GM19463 (cell line): ENCODE measurements at regions not wholly inside any gene's neighbourhood (a gene's known extent, or its start where the extent isn't known, plus 50 kb on each side); places are given as distances from the start of the nearest gene placed in this dataset.
"Not testable (repeated sequence)": the region's sequence is repeated elsewhere in the genome, so short reads cannot be mapped to it uniquely, and the experiment has no call there.

Source experiments
- ATAC-seq: cut with Tn5 transposase; IDR thresholded peaks from one replicate; pipeline ENCODE4 v1.9.1; 2021; ENCODE audit warnings: mild to moderate bottlenecking, moderate library complexity; ENCODE audit not compliant: unreplicated experiment

GRCh38 chr11:10973416-10973815 lies 115.6 kb upstream of the ZBED5 start:
- ATAC-seq: no peak

GRCh38 chr11:10970926-10971325 lies 113.1 kb upstream of the ZBED5 start:
- ATAC-seq: no peak

DNA sequence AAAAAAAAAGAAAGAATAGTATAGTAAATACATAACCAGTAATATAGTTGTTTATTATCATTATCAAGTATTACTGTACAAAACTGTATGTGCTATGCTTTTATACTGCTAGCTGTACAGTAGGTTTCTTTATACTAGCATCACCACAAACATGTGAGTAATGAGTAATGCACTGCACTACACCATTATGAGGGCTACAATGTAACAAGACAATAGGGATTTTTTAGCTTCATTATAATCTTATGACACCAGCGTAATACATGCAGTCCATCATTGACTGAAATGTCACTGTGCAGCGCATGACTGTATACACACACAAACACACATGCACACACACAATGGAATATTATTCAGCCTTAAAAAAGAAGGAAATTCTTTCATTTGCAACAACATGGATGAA lies 111.5 kb upstream of the ZBED5 start:
- ATAC-seq: no peak

GRCh38 chr11:10956884-10957283 lies 99.0 kb upstream of the ZBED5 start:
- ATAC-seq: not testable (repeated sequence)

DNA sequence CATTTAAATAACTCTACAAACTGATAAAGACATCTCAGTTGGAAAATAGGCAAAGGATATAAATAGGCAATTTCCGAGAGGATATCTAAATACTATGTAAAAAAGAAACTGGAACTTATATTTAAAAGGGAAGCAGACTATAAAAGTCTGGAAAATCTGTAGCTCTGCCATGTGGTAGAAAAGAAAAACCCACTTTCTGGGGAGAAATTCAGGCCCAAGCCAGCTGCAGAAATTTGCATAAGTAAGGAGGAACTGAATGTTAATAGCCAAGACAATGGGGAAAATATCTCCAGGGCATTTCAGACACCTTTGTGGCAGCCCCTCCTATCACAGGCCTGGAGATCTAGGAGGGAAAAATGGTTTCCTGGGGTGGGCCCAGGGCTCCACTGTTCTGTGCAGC lies 97.8 kb upstream of the ZBED5 start:
- ATAC-seq: no peak

DNA sequence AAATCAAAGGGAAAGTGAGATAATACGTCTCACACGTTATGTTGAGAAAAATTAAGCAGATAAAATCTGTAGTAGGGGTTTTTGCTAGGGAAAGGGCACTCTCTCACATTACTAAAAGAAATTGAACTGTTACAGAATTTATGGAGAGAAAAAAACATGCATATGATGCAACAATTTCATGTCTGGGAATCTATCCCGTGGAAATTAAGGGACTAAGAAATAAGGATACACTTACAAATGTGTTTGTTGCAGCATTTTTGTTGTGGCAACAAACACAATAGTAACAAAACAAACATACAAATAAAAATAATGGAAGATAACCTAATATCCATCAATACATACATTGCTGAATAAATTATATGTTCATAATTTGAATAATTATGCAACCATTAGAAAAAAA lies 96.3 kb upstream of the ZBED5 start:
- no peak for ATAC-seq

- no peak for ATAC-seq
These were observed 95.0 kb upstream of the ZBED5 start for GRCh38 chr11:10952872-10953271.

DNA sequence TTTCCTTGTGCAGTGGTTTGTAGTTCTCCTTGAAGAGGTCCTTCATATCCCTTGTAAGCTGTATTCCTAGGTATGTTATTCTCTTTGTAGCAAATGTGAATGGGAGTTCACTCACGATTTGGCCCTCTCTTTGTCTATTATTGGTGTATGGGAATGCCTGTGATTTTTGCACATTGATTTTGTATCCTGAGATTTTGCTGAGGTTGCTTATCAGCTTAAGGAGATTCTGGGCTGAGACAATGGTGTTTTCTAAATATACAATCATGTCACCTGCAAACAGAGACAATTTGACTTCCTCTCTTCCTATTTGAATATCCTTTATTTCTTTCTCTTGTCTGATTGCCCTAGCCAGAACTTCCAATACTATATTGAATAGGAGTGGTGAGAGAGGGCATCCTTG lies 90.1 kb upstream of the ZBED5 start:
- not testable (repeated sequence) for ATAC-seq

DNA sequence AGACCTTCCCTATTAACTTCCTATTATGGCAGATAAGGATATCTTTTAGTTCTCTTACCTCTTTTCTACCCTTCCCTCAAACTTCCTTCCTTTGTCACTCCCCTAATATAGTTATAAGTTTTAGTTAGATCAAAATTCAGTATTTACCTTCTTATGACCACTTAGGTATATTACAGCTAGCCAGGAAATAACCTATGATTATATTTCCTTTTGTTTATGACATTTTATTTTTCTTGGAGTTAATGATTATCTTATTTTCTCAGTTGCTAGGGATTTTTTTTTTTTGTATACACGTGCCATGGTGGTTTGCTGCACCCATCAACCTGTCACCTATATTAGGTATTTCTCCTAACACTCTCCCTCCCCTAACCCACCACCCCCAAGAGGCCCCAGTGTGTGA lies 88.2 kb upstream of the ZBED5 start:
- no peak for ATAC-seq

DNA sequence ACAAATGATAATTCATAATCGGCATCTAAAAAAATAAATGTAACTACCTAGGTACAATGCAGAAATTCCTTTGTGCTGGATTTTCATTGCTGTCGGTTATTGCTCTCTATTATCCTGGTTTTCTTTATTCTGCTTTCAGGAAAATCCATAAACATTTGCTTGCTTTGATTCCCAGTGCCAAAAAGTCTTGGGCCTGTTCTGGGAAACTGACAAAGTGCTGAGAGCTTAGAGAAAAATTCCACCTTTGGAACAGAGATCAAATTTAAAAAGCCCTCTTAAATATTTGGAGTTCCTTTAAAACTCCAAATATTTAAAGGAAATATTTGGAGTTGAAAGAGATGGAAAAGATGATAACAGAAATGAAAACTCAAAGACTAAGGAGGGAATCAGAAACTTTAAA lies 87.3 kb upstream of the ZBED5 start:
- no peak for ATAC-seq

- ATAC-seq: no peak
These were observed 86.1 kb upstream of the ZBED5 start for GRCh38 chr11:10943968-10944367.

DNA sequence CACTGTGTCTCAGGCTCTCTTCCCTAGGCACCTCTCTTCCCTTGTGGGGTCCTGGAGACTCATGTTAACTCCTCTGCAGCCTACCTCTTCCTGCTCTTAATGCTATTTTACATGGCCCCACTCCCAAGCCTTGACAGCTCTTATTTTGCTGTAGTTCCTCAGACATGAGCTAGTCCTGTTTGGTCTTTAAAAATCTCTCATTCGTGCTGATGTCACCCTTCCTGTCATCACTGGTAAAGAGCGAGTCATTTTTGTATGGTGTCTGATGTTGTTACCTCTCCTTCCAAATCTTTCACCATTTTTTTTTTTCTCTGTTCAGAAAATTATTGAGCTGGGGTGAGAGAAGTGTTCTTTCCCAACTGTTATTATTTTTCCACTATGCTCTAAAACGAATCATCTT lies 84.8 kb upstream of the ZBED5 start:
- no peak for ATAC-seq

GRCh38 chr11:10941871-10942270 lies 84.0 kb upstream of the ZBED5 start:
- ATAC-seq: no peak

GRCh38 chr11:10941414-10941813 lies 83.6 kb upstream of the ZBED5 start:
- ATAC-seq: no peak

DNA sequence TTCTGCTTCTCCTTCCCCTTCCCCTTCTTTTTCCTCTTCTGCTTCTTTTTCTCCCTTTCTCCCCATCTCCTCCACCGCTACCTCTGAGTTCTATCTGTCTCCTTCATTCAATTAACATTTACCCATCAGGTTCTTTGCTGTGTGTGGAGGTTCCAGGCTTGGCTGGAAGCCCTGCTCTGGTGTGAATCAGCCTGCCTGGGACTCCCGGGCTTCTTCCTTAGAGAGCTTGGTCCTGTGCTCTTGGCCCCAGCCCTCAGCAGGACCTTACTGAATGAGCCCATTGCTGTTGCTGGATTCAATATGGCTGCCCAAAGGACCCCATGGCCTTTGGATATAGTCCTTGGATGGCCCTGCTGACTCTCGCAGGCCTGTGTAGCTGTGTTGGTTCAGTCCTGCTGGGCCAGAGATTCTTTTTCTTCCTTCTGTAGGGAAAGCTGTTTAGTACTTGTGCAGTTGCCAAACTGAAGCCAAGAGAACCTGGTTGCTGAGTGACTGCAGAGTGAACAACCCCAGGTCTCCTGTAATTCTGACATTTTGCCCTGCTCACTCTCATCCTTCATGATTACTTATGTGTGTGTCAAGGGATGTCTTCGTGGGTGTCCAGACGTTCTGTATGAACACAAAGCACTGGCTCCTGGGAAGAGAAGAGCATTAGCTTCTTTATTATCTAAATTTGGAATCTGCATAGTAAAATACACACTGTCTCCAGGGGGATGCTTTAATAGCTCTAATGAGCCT lies 81.0 kb upstream of the ZBED5 start:
- no peak for ATAC-seq

DNA sequence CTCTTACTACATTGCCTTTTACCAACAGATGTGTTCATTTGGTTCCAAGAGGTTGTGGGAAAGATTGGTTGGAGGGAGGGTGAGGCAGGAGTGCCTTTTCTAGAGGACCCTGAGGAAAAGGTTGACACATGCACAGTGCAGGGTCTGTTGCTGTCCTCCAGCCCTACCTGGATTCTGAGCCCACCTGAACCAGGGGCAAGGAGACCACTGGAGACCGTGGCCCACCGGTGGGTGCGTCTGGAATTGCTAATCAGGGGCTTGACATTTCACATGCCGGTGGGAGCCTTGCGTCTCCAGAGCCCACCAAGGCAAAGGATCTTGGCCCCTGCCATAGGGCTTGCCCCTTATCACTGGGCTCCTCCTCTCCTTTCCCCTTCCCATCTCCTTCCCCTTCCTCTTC lies 80.4 kb upstream of the ZBED5 start:
- no peak for ATAC-seq

- ATAC-seq: no peak
These were observed 79.5 kb upstream of the ZBED5 start for GRCh38 chr11:10937385-10937771.

DNA sequence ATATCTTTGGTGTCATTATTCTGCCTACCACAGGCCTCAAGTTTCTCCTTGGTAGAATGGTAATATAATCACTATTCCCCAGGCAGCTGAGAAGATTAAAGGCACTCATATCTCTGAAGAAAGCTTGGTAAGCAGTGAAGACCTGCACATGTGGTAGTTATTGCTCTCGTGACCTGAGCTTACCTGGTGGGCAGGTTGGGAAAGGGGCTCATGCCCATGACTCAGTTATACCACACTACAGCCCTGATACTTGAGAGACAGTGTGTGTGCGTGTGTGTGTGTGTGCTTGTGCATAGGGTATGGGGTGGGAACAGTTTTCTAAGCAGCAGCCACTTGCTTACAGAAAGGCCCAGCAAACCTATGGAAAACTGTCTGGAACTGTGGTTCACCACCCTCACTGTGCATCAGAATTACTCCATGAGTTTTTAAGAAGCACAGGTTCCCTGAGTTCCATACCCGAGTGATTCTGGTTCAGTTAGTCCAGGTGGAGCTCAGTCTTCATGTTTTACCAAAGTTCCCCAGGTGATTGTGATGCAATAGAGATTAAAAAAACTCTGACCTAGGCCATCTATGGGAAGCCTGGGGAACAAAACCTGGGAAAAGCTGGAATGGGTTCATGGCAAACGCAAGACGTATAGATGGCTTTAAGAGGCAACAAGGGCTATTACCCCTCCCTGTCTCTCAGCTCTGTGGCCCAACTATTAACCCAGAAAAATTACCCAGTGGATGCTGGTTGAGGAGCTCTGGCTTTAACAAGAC lies 79.0 kb upstream of the ZBED5 start:
- ATAC-seq: no peak

- no peak for ATAC-seq
These were observed 77.2 kb upstream of the ZBED5 start for GRCh38 chr11:10935015-10935559.

DNA sequence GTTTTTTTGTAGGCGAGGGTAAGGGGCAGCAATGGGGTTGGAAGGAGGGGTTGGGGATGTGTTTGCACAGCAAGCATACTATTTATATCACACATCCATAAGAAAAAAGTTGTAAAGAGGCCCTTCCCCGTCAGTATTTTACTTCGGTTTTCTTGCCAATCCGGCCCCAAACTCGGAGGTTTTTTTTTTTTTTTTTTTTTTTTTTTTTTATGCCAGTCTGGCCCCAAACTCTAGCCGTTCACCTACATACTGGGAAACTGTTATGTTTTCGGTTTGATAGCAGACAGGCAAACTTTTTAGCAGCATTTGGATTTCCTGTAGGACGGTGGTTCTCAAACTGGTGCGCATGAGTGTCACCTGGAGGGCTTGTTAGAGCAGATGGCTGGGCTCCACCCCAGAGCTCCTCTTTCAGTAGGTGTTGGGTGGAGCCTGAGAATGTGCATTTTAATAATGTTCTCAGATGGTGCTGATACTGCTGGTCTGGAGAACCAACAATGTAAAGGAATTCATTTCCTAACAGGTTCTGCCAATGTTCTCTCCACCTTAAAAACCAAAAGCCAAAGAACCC lies 76.5 kb upstream of the ZBED5 start:
- ATAC-seq: no peak

DNA sequence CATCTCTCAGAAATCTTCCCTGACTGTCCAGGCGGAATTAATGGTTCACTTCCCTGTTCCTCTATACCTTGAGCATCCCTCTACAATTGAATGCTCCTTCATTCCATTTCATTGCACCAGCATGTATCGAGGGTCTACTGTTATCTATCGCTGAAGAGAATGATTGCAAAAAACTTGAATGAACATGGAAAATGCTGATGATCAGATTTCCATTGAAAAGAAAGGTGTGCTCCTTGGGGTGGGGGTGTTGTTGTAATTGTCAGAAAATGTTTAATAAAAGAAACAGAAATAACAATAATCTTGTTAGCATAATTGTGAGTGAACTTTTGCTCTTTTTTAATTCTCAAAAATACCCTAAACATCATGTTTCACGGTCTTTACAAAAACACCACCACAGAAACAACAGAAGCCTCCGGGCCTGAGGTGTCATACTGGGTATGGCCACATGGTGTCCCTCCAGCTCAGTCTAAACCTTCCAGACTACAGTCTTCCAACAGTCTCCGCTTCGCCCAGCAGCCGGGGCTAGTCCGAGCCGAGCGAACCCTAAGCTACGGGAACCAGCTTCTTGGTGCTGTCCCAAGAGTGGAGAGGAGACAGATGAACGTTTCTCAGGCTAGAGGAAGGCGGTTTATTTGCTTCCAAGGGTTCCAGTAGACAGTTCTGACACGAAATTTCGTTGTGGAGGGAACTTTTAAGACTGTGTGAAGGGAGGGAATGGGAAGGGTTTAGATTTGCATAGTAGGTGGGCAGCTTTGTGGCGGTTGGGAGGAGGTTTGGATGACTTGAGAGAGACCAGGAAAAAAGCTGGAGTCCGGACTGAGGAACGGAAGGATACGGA lies 75.8 kb upstream of the ZBED5 start:
- peak; percentile 73 for ATAC-seq
